ENCODE measurements at regions not wholly inside any gene's neighbourhood (a gene's known extent, or its start where the extent isn't known, plus 50 kb on each side); places are given as distances from the start of the nearest gene placed in this dataset.
"Not testable (repeated sequence)": the region's sequence is repeated elsewhere in the genome, so short reads cannot be mapped to it uniquely, and the experiment has no call there.

DNA sequence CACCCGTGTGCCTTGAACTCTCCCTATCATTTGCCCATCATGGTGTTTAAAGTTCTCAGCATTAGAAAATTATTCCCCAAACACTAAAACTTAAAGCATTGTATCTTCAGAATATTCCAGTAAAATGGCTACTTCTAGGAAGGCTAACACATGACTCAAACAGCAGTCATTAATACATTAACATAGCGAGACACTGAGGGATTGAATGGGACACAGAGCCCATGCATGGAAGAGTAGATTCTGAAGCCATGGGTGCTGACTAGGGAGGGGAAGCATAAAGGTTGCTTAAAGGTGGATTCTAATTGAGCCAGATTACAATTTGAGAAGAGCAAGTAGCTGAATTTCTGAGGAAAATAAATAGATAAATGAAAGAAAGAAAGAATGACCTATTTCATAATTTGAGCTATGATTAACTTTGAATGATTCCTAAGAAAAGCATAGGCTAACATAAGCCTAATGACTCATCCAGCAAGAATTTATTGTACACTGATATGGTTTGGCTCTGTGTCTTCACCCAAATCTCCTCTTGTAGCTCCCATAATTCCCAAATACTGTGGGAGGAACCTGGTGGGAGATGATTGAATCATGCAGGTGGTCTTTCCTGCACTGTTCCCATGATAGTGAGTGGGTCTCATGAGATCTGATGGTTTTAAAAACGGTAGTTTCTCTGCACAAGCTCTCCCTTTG lies 79.8 kb upstream of the PIK3C3 start:
- peak; percentile 65 for DNase-seq (ENCODE audit: low read depth)
- H3K4me3 ChIP-seq (ENCODE audit: control insufficient read depth, low read depth, low read length) = no peak overlapping the region
- TF ChIP-seq, protein P1, sequence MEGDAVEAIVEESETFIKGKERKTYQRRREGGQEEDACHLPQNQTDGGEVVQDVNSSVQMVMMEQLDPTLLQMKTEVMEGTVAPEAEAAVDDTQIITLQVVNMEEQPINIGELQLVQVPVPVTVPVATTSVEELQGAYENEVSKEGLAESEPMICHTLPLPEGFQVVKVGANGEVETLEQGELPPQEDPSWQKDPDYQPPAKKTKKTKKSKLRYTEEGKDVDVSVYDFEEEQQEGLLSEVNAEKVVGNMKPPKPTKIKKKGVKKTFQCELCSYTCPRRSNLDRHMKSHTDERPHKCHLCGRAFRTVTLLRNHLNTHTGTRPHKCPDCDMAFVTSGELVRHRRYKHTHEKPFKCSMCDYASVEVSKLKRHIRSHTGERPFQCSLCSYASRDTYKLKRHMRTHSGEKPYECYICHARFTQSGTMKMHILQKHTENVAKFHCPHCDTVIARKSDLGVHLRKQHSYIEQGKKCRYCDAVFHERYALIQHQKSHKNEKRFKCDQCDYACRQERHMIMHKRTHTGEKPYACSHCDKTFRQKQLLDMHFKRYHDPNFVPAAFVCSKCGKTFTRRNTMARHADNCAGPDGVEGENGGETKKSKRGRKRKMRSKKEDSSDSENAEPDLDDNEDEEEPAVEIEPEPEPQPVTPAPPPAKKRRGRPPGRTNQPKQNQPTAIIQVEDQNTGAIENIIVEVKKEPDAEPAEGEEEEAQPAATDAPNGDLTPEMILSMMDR (conservative IDR thresholded peaks at IDR 0.05; ENCODE audit: control insufficient read depth, insufficient read depth, low read depth, low read length) = no peak

DNA sequence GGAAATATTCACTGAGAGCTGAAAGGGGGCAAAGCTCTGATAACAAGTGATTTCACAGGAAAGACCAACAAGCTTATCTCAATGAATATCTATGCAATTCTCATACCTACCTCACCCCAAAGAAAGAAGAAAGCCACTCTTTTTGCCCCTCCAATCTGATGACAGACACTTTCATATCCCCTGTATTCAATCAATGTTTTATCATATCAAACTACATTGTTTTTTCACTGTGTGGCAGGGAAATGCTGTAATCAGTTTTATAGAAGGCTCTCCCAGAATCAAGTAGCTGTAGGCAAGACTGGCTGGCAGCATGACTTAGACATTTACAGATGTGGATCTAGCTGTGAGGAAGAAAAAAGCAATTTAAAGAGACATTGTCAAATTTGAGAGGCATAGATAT lies 81.3 kb upstream of the PIK3C3 start:
- no peak overlapping the region for H3K4me3 ChIP-seq (ENCODE audit: control insufficient read depth, low read depth, low read length)
- DNase-seq (ENCODE audit: low read depth) = no peak
- TF ChIP-seq, protein P1 (conservative IDR thresholded peaks at IDR 0.05; ENCODE audit: control insufficient read depth, insufficient read depth, low read depth, low read length) = no peak

DNA sequence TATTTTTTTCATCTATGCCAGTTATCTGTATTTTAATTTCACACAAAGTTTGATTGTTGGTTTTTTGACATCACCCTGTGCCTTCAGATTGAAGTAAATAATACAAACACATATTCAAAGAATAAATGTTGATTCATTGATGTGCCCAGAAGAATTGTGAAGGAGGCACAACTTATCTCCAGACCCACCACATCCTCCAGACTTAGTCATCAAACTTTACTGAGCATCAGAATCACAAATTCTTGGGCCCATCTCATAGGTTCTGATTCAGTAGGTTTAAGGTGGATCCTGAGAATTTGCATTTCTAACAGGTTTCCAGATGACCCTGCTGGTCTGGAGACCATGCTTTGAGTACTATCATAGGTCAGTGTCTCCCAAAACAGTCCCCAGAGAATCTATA lies 82.8 kb upstream of the PIK3C3 start:
- no peak overlapping the region for H3K4me3 ChIP-seq (ENCODE audit: control insufficient read depth, low read depth, low read length)

DNA sequence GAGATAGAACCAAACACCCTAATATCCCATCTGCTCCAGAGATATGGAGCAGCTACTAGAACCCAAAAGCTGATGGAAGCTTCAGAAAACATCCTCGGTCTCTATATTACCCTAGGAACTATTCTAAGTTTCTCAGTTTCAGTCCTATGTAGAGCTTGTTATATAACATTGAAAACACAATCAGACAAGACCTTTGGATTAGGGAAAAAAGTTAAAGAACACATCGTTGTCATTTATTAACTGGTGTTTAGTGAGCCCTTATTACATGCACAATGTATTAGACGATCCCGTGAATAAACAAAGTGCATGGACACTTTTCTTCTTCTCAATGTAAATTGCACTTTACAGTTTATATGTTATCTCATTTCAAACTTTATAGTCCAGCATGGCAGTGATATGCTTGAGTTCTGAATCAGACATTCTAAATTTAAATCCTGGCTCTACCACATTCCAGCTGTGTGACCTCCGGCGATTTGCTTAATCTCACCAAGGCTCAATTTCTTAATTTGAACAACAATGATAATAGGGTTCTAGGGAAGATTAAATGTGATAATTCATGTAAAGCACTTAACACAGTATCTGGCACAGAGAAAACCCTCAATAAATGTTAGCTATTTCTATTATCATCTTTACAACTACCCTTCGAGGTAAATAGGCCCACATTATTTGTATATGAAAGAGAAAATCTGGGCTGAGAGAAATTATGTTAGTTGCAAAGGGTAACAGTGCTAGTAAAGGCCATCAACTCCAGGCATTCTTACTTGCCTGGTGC lies 83.6 kb upstream of the PIK3C3 start:
- DNase-seq (ENCODE audit: low read depth) = no peak
- no peak overlapping the region for H3K4me3 ChIP-seq (ENCODE audit: control insufficient read depth, low read depth, low read length)
- TF ChIP-seq, protein P1 (conservative IDR thresholded peaks at IDR 0.05; ENCODE audit: control insufficient read depth, insufficient read depth, low read depth, low read length) = no peak

More for the DNA sequence above, 82.8 kb upstream of the PIK3C3 start:
- DNase-seq (ENCODE audit: low read depth) = no peak
- TF ChIP-seq, protein P1 (conservative IDR thresholded peaks at IDR 0.05; ENCODE audit: control insufficient read depth, insufficient read depth, low read depth, low read length) = no peak

DNA sequence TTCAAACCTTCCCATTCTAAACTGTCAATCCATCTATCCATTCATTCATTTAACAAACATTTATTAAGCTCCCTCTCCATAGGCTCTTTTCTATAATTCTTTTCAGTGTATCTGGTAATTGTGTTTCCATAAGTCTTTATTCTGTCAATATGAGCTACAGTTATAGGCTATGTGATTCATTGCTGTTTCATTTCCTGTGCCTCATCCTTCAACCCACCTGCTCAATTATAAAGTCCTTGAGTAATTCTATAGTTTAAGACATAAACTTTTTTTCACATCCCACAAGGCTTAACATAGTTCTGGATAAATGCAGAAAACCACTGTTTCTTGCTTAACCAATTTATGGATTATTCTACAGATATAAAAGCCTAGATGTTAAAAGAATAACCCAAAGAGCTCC lies 84.2 kb upstream of the PIK3C3 start:
- DNase-seq (ENCODE audit: low read depth) = peak; percentile 39
- no peak overlapping the region for H3K4me3 ChIP-seq (ENCODE audit: control insufficient read depth, low read depth, low read length)
- TF ChIP-seq, protein P1 (conservative IDR thresholded peaks at IDR 0.05; ENCODE audit: control insufficient read depth, insufficient read depth, low read depth, low read length) = no peak

DNA sequence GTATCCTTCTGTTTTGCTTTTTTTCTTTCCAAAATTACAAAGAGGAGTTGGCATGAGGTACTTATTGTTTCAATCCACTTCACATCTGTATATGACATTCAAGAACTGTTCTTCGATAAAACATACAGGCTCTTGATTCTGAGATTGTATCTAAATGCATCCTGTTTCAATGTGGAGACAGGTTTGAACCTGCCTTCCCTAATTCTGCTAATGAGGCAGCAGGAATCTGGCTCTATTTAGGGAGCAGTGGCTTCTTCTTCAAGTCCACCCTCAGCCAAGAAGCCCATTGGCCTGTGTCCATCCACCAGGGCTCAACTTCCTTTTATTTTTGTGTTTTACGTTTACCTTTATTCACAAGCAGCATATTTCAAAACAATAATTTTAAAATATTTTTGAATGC lies 84.8 kb upstream of the PIK3C3 start:
- TF ChIP-seq, protein P1 (conservative IDR thresholded peaks at IDR 0.05; ENCODE audit: control insufficient read depth, insufficient read depth, low read depth, low read length) = no peak
- no peak overlapping the region for H3K4me3 ChIP-seq (ENCODE audit: control insufficient read depth, low read depth, low read length)
- DNase-seq (ENCODE audit: low read depth) = no peak

DNA sequence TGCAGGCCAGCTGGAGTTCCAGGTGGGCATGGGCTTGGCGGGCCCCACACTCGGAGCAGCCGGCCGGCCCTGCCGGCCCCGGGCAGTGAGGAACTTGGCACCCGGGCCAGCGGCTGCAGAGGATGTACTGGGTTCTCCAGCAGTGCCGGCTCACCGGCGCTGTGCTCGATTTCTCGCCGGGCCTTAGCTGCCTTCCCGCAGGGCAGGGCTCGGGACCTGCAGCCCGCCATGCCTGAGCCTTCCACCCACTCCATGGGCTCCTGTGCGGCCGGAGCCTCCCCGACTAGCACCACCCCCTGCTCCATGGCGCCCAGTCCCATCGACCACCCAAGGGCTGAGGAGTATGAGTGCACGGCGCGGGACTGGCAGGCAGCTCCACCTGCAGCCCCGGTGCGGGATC lies 89.2 kb upstream of the PIK3C3 start:
- DNase-seq (ENCODE audit: low read depth); H3K4me3 ChIP-seq (ENCODE audit: control insufficient read depth, low read depth, low read length): not testable (repeated sequence)

Measured in fibroblast of mammary gland (primary cell).